Mammary epithelial cell (primary cell): ENCODE measurements at regions not wholly inside any gene's neighbourhood (a gene's known extent, or its start where the extent isn't known, plus 50 kb on each side); places are given as distances from the start of the nearest gene placed in this dataset.

Source experiments
- CTCF ChIP-seq, 2 donors: IDR thresholded peaks in 1 of 2; conservative IDR thresholded peaks in 1 of 2; 2 replicates each; pipeline ENCODE4 v1.5.1; 2011 to 2012; ENCODE audit warnings: inconsistent platforms in 2 of 2, low read length in 2 of 2, mild to moderate bottlenecking in 2 of 2, control low read depth in 1 of 2, low read depth in 1 of 2; ENCODE audit not compliant: insufficient read depth in 1 of 2; ENCODE audit errors: extremely low read depth in 1 of 2
- EZH2 ChIP-seq: IDR thresholded peaks from 2 replicates; pipeline ENCODE4 v1.6.1; 2012; ENCODE audit warnings: low read length, inconsistent platforms, borderline replicate concordance

- TF ChIP-seq CTCF (conservative IDR thresholded peaks at IDR 0.05 in 1 of 2, IDR thresholded peaks at IDR 0.05 in 1 of 2; ENCODE audit: extremely low read depth in 1 of 2, insufficient read depth in 1 of 2, low read depth in 1 of 2, low read length in 2 of 2) (no peak), EZH2 (no peak)
Measured at GRCh38 chrX:46228389-46228788, 316.8 kb downstream of the ZNF674 start.
